ENCODE measurements at regions not wholly inside any gene's neighbourhood (a gene's known extent, or its start where the extent isn't known, plus 50 kb on each side); places are given as distances from the start of the nearest gene placed in this dataset.

DNA sequence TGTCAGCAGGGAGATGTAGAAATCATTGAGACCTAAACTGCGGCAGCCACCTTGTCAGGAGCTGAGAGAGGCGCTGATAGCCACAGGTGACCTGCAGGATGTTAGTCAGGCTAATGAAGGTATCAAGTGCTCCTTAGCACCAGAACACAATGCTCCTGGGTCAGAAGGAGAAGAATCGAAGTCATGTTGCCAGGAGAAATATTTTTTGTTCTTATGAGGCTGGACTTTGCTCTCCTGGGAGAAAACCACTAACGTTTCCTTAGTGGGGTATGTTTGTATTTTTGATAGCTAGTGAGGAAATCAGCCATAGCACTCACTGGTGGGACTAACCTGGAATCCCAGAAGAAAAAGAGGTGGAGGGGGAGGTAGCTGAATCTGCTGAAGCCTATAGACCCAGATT, 120.9 kb upstream of the LRFN2 start (continued):
- TF ChIP-seq, protein P1, sequence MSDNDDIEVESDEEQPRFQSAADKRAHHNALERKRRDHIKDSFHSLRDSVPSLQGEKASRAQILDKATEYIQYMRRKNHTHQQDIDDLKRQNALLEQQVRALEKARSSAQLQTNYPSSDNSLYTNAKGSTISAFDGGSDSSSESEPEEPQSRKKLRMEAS (IDR thresholded peaks at IDR 0.05) = no peak
- TF ChIP-seq, protein P2, sequence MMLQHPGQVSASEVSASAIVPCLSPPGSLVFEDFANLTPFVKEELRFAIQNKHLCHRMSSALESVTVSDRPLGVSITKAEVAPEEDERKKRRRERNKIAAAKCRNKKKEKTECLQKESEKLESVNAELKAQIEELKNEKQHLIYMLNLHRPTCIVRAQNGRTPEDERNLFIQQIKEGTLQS (IDR thresholded peaks at IDR 0.05) = no peak
- TF ChIP-seq ELF1 (IDR thresholded peaks at IDR 0.05; ENCODE audit: borderline replicate concordance, low read depth) (no peak), POLR2AphosphoS5 (IDR thresholded peaks at IDR 0.05; ENCODE audit: low read depth, low read length) (no peak), POLR2A (IDR thresholded peaks at IDR 0.05; ENCODE audit: borderline replicate concordance, extremely low read depth, insufficient read depth, insufficient read length) (no peak)

DNA sequence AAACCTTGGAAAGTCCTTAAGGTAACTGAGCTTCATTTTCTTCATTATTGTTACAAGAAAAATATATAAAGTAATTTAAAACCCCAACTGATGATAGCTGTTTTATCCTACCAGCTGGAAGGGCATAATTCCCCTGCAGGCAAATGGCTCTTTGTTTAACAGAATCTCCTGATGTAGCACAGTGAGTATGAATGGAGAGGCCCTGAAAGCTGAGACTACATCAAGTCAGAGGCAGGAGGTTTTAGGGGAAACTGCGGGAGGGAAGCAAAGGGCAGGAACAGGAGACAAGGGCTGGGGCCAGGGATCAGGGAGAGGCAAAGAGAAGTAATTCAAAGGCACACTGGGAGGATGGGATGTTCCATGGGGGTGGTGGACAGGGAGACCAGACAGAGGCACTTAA, 119.0 kb upstream of the LRFN2 start:
- Histone ChIP-seq H3K4me1 (ENCODE audit: control insufficient read depth in 1 of 2, insufficient read depth in 2 of 2, low read length in 2 of 2) (no peaks in the 10 kb centered on the region), H3K9ac (ENCODE audit: low read length) (no peak overlapping the region), H3K79me2 (ENCODE audit: insufficient read depth, low read length) (no peaks in the 10 kb centered on the region), H3K36me3 (ENCODE audit: control insufficient read depth in 1 of 2, insufficient read depth in 2 of 2, low read length in 2 of 2) (no peaks in the 10 kb centered on the region), H3K9me2 (ENCODE audit: insufficient read depth) (no peaks in the 10 kb centered on the region), H3K4me2 (ENCODE audit: low read length) (no peak overlapping the region), H2AFZ (ENCODE audit: low read depth, low read length, poor library complexity, severe bottlenecking) (no peak overlapping the region), H4K20me1 (ENCODE audit: insufficient read depth) (no peaks in the 10 kb centered on the region), H3K27ac (ENCODE audit: low read depth, low read length) (no peak overlapping the region), H3K9me3 (ENCODE audit: control insufficient read depth in 1 of 2, insufficient read depth in 1 of 2, low read depth in 1 of 2, low read length in 2 of 2) (no peaks in the 10 kb centered on the region), H3K27me3 (ENCODE audit: insufficient read depth, low read length) (peaks cover 40% of the 10 kb centered on the region), H3K4me3 (replicated peaks in 1 of 2; ENCODE audit: low read depth in 1 of 2, low read length in 2 of 2) (no peak overlapping the region)
- intact Hi-C loops (cut with micrococcal nuclease) = no loop called here
- no peak for DNase-seq (ENCODE audit: low read depth, low spot score)
- RAD21 ChIA-PET (ENCODE audit: low non-redundant PET in 1 of 2, low total read pairs in 2 of 2, uncharacterized antibody in 2 of 2, unreplicated experiment in 2 of 2) = no interaction called here
- no peak for TF ChIP-seq RAD21 (IDR thresholded peaks at IDR 0.05; ENCODE audit: low read depth)
- no peak for TF ChIP-seq EGR1 (IDR thresholded peaks at IDR 0.05; ENCODE audit: low read depth)
- TF ChIP-seq EZH2phosphoT487 (IDR thresholded peaks at IDR 0.05; ENCODE audit: borderline replicate concordance) = no peak
- TF ChIP-seq, protein P3, sequence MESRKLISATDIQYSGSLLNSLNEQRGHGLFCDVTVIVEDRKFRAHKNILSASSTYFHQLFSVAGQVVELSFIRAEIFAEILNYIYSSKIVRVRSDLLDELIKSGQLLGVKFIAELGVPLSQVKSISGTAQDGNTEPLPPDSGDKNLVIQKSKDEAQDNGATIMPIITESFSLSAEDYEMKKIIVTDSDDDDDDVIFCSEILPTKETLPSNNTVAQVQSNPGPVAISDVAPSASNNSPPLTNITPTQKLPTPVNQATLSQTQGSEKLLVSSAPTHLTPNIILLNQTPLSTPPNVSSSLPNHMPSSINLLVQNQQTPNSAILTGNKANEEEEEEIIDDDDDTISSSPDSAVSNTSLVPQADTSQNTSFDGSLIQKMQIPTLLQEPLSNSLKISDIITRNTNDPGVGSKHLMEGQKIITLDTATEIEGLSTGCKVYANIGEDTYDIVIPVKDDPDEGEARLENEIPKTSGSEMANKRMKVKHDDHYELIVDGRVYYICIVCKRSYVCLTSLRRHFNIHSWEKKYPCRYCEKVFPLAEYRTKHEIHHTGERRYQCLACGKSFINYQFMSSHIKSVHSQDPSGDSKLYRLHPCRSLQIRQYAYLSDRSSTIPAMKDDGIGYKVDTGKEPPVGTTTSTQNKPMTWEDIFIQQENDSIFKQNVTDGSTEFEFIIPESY (IDR thresholded peaks at IDR 0.05; ENCODE audit: extremely low read depth, insufficient replicate concordance, low read length) = no peak
- TF ChIP-seq FOSL1 (IDR thresholded peaks at IDR 0.05; ENCODE audit: low read depth) = no peak
- TF ChIP-seq ZFX (IDR thresholded peaks at IDR 0.05) = no peak
- no peak for TF ChIP-seq TCF7L2 (IDR thresholded peaks at IDR 0.05; ENCODE audit: borderline replicate concordance, extremely low read depth, insufficient read depth, insufficient read length)
- TF ChIP-seq, protein P1 (IDR thresholded peaks at IDR 0.05) = no peak
- no peak for TF ChIP-seq SP1 (IDR thresholded peaks at IDR 0.05; ENCODE audit: low read depth)
- no peak for TF ChIP-seq CEBPB (IDR thresholded peaks at IDR 0.05; ENCODE audit: low read depth)
- no peak for TF ChIP-seq POLR2AphosphoS5 (IDR thresholded peaks at IDR 0.05; ENCODE audit: low read depth, low read length)
- TF ChIP-seq YY1 (IDR thresholded peaks at IDR 0.05; ENCODE audit: extremely low read depth, insufficient replicate concordance, low read depth, low read length) = no peak
- no peak for TF ChIP-seq SRF (IDR thresholded peaks at IDR 0.05; ENCODE audit: low read depth)
- TF ChIP-seq SIN3A (IDR thresholded peaks at IDR 0.05; ENCODE audit: low read depth) = no peak
- TF ChIP-seq POLR2A (IDR thresholded peaks at IDR 0.05; ENCODE audit: borderline replicate concordance, extremely low read depth, insufficient read depth, insufficient read length) = no peak
- TF ChIP-seq, protein P4, sequence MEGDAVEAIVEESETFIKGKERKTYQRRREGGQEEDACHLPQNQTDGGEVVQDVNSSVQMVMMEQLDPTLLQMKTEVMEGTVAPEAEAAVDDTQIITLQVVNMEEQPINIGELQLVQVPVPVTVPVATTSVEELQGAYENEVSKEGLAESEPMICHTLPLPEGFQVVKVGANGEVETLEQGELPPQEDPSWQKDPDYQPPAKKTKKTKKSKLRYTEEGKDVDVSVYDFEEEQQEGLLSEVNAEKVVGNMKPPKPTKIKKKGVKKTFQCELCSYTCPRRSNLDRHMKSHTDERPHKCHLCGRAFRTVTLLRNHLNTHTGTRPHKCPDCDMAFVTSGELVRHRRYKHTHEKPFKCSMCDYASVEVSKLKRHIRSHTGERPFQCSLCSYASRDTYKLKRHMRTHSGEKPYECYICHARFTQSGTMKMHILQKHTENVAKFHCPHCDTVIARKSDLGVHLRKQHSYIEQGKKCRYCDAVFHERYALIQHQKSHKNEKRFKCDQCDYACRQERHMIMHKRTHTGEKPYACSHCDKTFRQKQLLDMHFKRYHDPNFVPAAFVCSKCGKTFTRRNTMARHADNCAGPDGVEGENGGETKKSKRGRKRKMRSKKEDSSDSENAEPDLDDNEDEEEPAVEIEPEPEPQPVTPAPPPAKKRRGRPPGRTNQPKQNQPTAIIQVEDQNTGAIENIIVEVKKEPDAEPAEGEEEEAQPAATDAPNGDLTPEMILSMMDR (IDR thresholded peaks at IDR 0.05 in 2 of 3, conservative IDR thresholded peaks at IDR 0.05 in 1 of 3; ENCODE audit: borderline replicate concordance in 1 of 3, insufficient read depth in 1 of 3, low read depth in 2 of 3, low read length in 2 of 3) = no peak
- POLR2A ChIA-PET = no interaction called here
- CTCF ChIA-PET = no interaction called here
- ATAC-seq = no peak
- no TSS peak for BruUV-seq (replicated peaks)

Data from HCT116 (cell line).